ENCODE measurements at regions not wholly inside any gene's neighbourhood (a gene's known extent, or its start where the extent isn't known, plus 50 kb on each side); places are given as distances from the start of the nearest gene placed in this dataset.

GRCh38 chr2:120866071-120866470, 130.4 kb downstream of the GLI2 start:
- no peak for DNase-seq (ENCODE audit: low spot score)

GRCh38 chr2:120866483-120867140, 130.9 kb downstream of the GLI2 start:
- no peak for DNase-seq (ENCODE audit: low spot score)

- peak; percentile 36 for DNase-seq (ENCODE audit: low spot score)
Observed at GRCh38 chr2:120867290-120868241, 131.9 kb downstream of the GLI2 start.

GRCh38 chr2:120868366-120868765, 132.7 kb downstream of the GLI2 start:
- DNase-seq (ENCODE audit: low spot score), result no peak

DNA sequence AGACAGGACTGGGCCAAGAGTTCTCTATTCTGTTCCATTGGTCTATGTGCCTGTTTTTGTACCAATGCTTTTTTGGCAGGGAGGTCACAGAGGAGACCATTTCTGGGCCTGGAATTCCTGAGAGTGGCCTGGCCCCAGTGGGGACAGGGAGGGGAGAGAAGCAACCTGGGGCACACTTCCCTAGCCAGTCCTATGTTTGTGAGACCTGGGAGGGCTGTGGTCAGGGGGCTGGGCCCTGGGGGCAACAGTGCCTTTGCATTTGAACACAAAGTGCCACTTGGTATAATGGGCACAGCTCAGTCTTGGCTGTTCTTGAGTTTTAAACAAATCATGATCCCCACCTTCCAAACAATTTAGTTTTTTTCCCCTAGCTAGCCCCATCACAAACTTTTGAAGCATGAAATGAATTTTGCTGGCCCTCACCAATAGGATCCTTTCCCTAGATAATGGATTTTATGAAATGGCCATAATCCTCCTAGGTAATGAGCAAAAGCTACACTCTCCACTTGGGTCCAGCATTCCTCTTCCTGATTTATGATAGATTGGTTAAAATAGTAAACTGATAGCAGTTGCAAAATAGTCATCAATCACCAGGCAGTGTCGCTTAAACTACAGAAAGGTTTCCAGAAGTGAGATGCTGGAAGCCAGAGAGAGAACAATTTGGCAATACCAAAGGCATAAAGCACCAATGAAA, 133.5 kb downstream of the GLI2 start:
- DNase-seq (ENCODE audit: low spot score), result no peak

DNA sequence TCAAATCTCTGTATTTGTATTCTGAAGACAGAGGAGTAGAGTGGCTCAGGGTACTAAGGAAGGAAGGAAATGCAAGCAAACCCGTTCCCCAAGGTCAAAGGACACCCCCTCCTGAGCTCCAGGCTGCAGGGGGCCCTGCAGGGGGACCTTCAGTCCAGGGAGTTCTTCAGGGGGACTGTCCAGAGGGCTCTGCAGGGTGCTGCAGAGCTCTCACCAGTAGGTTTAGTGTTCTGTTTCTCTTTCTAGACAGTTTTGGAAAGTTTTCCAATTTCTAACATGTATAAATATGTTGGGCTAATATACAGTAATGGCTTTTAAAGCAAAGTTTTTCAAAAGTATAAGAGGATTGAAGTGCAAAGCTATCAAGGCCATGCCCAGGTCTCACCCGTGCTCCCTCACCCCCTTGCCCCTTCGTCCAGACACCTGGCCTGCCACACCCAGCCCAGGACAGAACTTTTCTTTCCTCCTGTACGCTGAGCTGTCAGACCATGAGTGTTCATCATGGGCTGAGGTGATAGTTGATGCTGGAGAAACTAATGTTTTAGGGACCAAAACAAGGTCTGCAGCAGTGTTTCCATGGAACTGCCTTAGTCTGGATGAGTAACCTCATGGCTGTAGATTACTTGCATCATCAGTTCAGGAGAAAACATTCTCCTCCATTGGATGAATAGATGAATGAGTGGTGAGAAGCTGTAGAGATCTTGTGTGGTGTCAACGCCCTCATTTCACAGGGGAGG, 134.2 kb downstream of the GLI2 start:
- no peak for DNase-seq (ENCODE audit: low spot score)

DNA sequence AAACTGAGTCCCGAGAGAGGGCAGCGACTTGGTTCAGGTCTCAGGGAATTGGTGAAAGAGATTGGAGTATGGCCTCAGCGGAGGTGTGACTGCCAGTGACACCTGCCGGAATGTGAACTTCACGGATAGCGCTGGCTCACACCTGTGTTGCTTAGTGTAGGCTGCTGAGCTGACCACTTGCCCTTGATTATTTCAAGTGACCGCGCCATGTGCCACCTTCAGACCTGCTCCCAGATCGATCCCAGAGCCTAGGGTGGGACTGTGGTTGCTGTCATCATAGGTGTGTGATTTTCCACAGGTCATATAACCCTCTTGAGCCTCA, 134.8 kb downstream of the GLI2 start:
- no peak for DNase-seq (ENCODE audit: low spot score)

- DNase-seq (ENCODE audit: low spot score), result no peak
Observed at GRCh38 chr2:120871016-120871635, 135.5 kb downstream of the GLI2 start.

DNA sequence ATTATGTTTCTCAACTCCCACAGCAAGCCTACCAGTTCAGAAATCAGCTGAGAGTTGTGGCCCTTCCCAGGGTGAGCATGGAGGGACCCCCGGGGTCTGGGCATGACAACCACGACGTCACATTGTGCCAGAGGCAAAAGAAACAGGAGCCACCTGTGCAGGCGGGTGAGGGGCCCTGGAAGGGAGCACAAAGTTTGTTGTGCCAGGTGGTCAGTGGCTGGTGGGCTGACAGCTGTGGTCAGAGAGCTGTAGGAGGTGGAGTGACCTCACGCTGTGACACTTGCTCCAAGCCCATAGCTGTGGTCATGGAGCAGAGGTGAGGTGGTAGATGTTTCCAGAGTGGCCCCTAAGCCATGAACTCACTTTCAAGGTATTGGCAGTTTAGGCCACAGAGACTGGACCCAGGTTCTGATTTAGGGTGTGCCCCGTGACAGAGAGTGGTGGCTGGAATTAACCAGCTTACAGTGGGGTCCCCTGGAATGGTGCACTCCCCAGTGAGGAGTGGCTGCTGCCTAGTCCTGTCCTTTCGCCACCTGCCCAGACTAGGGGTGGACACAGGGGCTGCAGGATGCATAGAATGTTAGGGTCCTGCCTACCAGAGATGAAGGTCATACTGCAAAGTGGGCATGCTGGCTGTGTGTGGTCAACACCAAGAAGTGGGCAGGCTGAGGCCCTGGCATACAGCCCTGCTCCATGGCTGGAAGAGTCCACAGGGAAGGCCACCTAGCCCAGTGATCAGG, 136.4 kb downstream of the GLI2 start:
- DNase-seq (ENCODE audit: low spot score), result no peak

GRCh38 chr2:120873958-120874887, 138.6 kb downstream of the GLI2 start:
- no peak for DNase-seq (ENCODE audit: low spot score)

GRCh38 chr2:120874888-120875275, 139.2 kb downstream of the GLI2 start:
- DNase-seq (ENCODE audit: low spot score), result no peak

DNA sequence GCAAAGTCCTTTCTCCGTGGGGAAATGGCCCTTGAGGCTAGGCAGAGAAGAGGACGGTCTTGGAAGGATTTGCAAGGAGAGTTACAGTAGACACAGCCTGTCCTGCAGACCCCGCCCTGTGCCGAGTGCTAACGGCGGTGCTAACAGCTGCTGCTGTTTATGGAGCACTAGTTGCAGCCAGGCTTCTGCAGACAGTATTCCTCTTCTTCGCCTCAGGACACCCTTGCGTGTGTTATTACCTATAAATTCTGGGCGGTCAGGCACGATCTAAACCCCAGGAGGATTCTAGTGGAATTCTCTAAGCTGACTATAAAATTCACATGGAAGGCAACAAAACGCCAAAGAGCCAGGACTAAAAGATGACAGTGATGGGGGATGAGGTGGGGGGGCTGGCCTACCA, 139.8 kb downstream of the GLI2 start:
- no peak for DNase-seq (ENCODE audit: low spot score)

DNA sequence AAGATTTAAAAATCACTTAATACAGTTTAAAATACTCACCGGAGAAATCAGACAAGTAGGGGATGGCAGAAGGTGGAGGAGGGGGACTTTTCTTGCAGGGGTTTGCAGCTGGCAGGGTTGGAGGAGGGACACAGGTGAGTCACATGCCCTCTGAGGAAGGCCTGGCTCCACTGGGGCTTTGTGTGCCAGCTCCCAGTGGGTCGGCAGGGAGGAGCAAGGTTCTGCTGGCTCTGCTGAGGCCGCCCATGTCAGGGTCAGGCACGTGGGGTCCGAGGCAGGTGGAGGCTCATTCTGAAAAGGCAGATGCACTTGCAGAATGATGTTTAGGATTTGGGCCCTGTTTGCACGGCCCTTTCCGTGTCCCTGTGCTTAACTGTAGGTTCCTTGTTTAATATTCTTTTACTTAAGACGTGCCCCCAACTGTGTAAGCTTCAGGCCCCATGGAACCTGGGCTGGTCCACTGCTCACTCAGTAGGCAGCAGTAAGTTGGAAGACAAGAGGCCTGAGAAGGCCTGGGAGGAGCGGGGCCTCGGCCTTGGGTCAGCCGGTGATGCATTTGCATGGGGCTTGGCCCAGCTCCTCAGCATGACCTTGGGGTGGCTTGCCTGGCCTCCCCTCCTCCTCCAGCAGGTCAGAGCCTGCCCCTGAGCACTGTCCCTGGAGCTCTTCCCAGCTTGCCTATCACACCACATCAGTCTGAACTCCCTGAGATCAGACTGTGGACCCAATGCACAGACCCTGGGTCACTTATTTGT, 141.0 kb downstream of the GLI2 start:
- no peak for DNase-seq (ENCODE audit: low spot score)

DNA sequence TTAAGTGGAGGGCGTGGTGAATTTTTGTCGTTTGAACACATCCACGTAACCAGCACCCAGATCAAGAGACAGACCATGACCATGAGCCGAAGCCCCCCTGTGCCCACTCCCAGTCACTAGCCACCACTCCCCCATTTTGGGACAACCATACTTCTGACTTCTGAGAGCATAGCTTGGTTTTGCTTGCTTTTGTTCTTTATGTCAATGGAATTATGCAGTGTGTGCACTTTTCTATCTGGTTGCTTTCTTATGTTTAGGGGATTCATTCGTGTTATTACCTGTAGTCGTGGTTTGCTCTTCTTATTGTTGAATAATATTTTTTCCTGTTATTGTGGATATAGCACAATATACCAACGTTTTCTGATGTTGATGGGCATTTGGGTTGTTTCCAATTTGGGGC, 141.7 kb downstream of the GLI2 start:
- DNase-seq (ENCODE audit: low spot score), result no peak

- no peak for DNase-seq (ENCODE audit: low spot score)
Observed at GRCh38 chr2:120878970-120879369, 143.3 kb downstream of the GLI2 start.

DNA sequence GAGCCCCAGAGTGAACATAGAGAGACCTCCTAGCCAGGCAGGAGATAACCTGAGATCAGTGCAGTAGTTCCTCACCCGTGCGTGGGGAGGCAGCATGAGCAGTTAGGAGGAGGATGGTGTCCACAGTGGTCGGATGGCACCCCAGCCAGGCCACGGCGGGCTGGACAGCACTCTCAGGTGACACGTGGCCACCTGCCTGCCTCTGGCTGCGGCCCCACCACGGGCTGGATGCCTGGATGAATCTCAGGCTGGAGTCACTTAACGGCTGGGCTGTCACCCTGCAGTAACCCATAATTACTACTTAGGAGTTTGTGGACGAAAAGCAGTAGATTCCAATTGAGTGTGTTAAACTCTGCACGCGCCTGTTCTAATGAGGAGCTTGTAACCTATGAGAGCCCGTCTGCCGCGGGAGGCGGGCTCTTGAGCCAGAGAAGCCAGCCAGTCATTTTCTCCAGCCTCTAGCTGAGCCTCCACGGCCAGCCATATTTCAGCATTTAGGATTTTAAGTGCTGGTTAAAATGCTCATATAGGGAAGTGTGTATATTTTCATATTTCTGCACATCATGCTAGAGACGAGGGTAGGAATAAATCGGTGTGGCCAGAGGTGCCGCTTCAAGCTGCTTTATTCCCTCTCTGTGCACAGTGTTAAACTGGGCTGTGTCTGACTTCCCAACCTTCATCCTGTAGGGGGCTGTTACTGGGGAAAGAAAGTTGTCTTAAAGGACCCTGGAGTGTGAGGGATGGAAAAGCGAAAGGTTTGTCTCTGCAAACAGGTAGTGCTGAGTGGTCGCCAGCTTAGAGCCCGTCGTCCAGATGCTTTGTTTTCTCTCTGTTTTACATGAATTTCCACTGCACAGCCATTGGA, 144.0 kb downstream of the GLI2 start:
- DNase-seq (ENCODE audit: low spot score), result no peak

DNA sequence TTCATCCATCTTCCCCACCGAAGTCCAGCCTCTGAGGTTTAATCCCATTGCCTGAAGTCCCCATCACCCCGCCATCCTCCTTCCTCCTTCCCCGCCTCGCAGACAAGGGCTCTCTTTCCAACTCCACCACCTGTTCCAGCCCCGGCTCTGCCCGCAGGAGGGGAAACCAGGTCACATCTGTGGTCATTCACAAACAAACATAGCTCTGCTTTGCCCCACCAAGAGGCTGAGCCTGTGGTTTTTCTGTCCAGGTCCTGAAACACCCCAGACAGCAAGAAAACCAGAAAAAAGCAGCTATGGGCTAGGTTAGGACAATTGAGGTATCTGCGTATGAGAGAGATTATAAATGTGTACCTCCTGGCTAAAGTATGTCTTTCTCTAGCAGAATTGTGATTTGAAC, 144.7 kb downstream of the GLI2 start:
- peak; percentile 25 for DNase-seq (ENCODE audit: low spot score)
